Tongue (tissue), 1 donor: ENCODE measurements at regions not wholly inside any gene's neighbourhood (a gene's known extent, or its start where the extent isn't known, plus 50 kb on each side); places are given as distances from the start of the nearest gene placed in this dataset.
"Not testable (repeated sequence)": the region's sequence is repeated elsewhere in the genome, so short reads cannot be mapped to it uniquely, and the experiment has no call there.

Experiments
- DNase-seq: peaks from one replicate; pipeline ENCODE4 v3.0.0-alpha.2; 2015

GRCh38 chr13:50130123-50130946, 115.1 kb downstream of the KCNRG start:
- DNase-seq, result peak; percentile 50

DNA sequence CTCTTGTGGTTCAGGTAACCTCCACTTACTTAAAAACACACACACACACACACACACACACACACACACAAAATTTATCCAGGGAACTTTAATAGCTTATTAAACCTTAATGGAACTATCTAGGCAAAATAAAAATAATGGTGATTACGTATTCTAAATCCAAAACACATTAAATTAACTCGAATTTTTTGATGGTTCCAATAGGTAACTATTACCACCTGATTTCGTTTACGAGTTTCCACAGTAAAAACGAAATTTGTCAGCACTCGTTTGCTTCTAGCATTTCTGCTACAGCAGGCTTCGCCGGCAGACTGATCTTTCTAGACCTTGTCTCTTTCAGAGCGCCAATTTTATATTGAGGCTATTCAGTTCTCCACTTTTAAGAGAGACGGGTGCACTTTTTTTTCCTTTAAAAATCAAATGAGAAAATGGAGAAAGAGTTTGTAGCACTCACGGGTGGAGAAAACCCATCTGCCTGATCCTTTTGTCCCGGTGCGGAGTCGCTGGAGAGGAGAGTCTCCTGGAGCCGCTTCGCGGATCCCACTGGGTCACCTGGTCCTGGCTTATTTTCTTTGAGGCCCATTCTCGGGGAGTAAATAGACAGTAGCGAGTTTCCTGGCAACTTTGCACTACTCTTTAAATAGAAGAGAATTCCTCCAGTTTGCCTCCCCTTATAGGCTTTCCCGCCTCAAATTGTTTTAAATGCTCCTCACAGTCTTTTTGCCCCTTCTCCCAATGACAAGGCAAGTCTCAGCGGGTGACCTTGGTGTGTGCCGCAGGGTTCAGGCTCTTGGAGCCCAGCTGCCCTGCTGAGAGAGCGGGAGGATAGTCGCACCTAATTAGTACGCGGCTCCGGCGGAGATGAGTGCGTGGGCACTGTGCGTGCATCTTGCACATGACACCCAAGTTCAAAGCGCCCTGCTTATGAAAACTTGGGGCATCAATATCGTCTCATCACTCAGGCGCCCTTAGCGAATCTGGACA, 117.0 kb downstream of the KCNRG start:
- DNase-seq, result peak; percentile 54

DNA sequence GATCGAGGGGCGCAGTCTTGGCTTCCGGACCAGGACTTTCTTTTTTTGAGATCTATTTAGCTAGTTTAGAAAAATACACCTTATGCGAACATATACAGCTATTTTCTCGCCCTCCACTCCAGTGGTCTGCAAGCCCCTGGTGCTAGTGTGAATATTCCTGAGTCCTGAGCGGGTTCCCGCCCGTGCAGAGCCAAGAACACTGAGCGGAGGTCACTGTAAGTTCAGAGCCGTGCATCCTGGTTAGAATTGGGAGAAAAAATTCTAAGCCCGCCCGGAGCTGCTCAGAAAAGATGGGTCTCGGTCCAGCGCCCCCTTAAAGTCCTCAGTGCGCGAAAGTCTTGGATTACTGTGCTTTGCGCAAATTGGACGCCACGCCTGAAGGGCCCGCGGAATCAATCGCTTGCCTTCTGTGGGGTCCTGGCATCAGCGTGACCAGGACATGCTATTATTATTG, 117.7 kb downstream of the KCNRG start:
- DNase-seq, result peak; percentile 30

- DNase-seq, result no peak
Observed at GRCh38 chr13:50133358-50133953, 118.2 kb downstream of the KCNRG start.

GRCh38 chr13:50136226-50136625, 121.0 kb downstream of the KCNRG start:
- no peak for DNase-seq

GRCh38 chr13:50136678-50137077, 121.4 kb downstream of the KCNRG start:
- no peak for DNase-seq

GRCh38 chr13:50139435-50139934, 124.2 kb downstream of the KCNRG start:
- DNase-seq, result not testable (repeated sequence)

DNA sequence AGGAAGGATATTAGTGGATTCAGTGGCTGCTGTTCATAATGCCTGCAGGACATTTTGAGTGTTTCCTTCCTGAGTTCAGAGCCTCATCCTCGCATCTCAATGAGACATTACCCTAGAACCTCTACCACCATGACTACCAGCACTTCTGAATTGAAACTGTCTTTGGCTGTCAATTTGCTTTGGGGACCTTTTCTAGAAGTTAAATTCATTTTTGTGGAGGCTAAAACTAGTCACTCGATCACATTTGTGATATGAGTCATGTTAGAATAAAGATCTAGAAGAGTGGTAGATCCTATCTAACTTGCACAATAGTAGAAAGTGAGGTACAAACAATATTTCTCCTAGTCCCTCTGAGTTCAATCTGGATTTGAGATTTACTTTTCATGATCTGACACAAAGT, 124.9 kb downstream of the KCNRG start:
- DNase-seq, result no peak

GRCh38 chr13:50140581-50141374, 125.5 kb downstream of the KCNRG start:
- no peak for DNase-seq

- no peak for DNase-seq
Observed at GRCh38 chr13:50141375-50141975, 126.2 kb downstream of the KCNRG start.

DNA sequence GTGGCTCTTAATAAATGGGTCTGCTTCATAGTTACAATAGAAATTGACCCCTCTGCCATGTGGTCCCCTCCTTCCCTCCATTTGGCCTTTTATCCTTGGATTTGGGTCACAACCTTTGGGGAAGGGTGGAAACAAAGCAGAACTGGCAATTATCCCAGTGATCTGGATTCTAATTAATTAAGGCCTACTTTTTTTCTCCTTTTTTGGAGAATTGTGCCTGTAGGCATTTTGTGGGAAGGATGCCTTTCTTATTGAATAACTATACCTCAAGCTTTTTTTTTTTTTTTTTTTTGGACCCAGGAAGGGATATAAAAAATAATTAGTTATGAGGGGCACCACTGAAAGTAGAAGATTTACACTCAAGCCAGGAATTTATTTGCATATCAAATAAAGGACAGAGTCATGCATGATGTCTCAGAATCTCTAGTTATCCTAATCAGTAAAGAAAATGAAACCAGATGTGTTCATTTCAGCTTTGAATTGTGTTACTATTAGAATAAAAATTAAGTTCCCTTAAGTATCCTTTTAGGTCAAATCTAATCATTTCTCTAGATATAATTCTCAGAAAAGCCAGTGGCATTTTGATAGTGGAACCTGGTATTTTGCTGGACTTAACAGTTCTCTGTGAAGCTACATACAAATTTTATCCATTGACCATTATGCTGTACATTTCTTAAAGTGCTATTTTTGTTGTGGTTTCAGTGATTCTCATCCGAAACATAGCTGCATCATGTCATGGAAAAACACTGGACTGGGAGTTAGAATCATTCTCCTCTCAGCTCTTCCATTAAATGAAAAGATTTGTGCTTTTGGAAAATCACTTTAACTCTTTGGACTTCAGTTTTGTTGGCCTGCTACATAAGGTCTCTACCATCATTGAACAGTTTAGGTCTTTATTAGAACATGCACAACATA, 129.3 kb downstream of the KCNRG start:
- DNase-seq, result no peak

GRCh38 chr13:50149214-50149613, 134.0 kb downstream of the KCNRG start:
- DNase-seq, result no peak

GRCh38 chr13:50149932-50150331, 134.7 kb downstream of the KCNRG start:
- DNase-seq, result peak; percentile 56

GRCh38 chr13:50152224-50152623, 137.0 kb downstream of the KCNRG start:
- no peak for DNase-seq

DNA sequence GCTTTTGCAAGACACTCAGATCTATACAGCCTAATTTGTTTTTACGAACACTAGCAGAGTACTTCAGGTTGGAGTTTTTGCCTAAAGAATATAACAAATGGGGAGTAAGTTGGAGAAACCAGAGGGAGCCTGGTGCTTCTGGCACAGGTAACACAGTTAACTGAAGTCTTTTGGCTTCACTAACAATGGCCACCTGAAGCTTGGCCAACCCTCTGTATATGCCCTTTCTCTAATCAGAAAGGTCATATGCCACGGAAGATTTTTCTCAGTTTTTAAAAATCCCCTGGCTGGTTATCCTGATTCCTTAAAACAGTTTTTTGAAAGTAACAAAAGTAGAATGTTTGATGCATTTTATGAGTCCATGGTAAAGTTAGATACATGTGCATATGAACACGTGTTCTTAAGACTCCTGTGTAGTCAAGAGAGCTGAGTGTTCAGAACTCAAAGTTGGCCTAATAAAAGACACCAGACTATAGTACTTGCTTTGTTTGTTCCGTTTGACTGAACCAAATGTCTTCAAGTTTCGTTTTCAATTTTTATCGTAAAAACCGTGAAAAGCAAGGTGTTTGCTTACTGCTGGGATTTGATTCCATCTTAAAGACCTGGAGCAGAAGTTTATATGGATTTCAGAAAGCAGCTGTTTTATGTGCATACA, 137.5 kb downstream of the KCNRG start:
- no peak for DNase-seq

DNA sequence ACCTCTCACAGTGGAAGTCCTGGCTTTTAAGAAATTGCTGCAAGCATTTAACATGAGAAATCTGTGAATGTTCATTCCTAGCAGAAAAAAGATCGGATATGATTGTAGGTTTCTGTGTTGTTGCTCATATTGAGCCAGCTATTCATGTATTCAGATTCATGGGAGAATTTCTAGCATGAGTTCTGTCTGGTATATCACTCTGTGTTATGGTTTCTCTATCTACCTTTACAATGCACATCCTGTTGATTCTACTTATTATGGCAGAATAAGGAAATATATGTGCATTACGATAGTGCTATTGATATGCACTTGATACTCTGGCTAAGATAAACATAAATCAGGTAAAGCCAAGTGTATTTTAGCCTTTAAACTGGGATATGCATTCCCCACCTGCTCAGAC, 138.2 kb downstream of the KCNRG start:
- no peak for DNase-seq

DNA sequence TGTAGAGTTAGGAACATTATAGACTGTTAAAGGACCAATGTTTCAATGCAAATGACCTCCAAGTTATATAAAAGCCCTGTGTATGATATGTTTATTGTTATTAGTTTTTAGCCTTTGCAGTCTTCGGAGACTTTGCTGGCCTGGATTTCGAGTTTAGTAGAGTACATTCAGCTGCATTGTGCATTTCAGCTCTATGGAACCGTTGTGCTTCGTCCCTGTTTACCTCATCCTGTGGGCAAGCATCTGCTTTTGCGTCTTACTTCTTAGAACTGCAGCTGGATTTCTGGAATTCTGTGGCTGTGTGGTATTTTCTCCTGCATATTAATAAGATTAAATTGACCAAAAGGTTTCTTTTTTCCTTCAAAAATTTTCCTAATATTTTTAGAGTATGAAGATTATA, 138.6 kb downstream of the KCNRG start:
- no peak for DNase-seq

DNA sequence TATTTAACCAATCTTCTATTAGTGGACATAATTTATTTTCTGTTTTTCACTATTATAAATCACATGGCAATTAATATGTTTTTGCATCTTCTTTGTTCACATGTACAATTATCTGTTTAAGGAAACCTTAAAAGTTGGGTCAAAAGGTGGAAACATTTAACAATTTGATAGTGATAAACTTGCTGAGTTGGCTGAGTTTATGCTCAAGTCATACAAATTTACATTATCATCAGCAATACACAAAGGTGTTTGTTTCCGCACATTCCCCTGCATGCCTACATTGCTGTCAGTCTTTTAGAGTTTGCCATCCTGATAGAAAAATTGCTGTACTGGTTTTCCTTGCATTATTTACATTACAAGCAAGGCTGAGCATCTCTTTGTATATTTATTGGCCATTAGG, 139.5 kb downstream of the KCNRG start:
- DNase-seq, result no peak

DNA sequence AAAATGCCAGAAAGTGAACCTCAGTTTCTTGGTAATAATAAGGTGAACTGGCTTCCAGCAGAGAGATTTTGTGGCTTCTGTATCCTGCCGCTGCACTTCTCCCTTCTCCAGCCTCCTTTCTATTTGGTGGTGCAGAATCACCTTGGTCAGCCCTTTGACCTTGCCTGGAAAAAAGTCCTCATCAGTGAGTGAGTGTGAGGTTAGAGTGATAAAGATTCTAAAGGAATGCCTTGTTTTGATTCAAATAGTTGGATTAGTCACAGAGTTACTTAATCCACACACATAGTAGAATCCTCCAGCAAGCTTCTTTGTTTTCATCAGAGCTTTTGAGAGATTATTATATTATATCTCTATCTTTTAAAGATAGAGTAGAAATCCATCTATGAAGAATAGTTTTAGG, 140.9 kb downstream of the KCNRG start:
- no peak for DNase-seq
